ENCODE measurements at regions not wholly inside any gene's neighbourhood (a gene's known extent, or its start where the extent isn't known, plus 50 kb on each side); places are given as distances from the start of the nearest gene placed in this dataset.

DNA sequence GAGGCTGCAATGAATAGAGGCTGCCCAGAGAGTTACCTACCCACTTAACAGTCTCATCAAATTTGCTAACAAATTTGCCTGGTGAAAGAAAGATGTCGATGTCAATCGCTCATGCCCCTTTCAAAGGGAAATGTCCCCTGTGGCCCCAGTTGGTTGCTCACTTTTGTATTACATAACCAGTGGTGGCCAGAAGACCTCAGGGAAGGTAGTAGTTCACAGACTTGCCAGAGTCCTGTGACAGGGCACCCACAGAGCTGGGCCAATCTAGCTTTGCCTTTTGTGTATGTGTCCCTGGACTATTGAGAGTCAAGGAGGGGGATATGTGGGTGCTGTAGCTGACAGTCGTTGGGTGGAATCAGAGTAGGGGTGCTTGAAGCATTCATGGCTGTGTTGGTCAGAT is 70.7 kb upstream of the CCN6 start:
- no peaks in the 10 kb centered on the region for H3K9me3 ChIP-seq
- no peaks in the 10 kb centered on the region for H3K27me3 ChIP-seq
- ATAC-seq: no peak
- TF ChIP-seq, protein P1, sequence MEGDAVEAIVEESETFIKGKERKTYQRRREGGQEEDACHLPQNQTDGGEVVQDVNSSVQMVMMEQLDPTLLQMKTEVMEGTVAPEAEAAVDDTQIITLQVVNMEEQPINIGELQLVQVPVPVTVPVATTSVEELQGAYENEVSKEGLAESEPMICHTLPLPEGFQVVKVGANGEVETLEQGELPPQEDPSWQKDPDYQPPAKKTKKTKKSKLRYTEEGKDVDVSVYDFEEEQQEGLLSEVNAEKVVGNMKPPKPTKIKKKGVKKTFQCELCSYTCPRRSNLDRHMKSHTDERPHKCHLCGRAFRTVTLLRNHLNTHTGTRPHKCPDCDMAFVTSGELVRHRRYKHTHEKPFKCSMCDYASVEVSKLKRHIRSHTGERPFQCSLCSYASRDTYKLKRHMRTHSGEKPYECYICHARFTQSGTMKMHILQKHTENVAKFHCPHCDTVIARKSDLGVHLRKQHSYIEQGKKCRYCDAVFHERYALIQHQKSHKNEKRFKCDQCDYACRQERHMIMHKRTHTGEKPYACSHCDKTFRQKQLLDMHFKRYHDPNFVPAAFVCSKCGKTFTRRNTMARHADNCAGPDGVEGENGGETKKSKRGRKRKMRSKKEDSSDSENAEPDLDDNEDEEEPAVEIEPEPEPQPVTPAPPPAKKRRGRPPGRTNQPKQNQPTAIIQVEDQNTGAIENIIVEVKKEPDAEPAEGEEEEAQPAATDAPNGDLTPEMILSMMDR (IDR thresholded peaks at IDR 0.05): no peak
- no peaks in the 10 kb centered on the region for H3K36me3 ChIP-seq
- intact Hi-C loops (cut with DNase I): no loop called here
- H3K4me3 ChIP-seq: no peak overlapping the region
- H3K27ac ChIP-seq: no peak overlapping the region
- DNase-seq: no peak
- peaks cover 3% of the 10 kb centered on the region for H3K4me1 ChIP-seq

DNA sequence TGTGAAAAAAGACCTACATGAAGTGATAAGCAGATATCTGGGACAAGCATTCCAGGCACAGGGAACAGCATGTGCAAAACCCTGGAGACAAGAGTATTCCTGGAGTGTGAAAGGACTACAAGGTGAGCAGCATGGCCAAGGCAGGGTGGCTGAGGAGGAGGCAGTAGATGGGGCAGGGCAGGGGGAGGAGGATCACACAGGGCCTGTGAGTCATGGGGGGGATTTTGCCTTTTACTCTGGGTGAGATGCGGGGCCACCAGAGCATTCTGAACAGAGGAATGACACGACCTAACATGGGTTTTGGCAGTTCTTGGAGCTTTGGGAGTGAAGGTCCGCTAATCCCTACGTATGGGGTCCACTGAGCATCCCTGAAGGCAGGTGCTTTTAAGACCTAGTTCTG is 69.8 kb upstream of the CCN6 start:
- H3K36me3 ChIP-seq: no peaks in the 10 kb centered on the region
- TF ChIP-seq, protein P1 (IDR thresholded peaks at IDR 0.05): no peak
- H3K4me3 ChIP-seq: no peak overlapping the region
- no peak overlapping the region for H3K27ac ChIP-seq
- DNase-seq (no peak), ATAC-seq (no peak)
- intact Hi-C loops (cut with DNase I): no loop called here
- H3K9me3 ChIP-seq: no peaks in the 10 kb centered on the region
- no peaks in the 10 kb centered on the region for H3K27me3 ChIP-seq
- peaks cover 3% of the 10 kb centered on the region for H3K4me1 ChIP-seq

DNA sequence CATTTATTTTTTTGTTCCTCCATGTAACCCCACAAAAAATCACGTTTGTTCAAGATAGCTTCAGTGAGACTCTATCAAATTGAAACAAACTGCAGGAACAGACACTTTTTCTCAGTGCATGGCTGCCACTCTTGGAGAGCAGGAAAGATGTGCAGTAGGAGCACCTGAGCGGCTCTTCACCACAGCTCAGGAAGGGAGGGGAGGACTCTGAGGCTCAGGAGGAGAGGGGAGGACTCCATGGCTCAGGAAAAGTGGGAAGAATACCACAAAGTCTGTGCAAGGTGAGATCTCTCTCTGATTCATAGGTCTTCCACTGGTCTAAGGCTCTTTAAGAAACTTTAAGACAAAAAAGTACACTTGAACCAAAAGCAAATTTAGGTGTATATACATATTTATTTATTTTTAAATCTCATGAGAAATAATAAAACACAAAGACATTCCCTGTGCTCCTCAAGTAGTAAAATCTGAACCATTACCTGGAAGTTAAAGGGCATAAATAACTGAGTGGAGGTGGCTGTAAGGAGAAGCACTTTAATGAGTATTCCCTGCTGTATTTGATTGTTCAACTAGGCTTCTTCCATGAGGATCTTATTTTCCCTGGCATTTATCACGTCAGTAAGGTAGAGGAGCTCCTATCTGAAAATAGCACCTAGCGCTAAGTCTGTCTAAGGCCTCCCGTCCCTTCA is 69.2 kb upstream of the CCN6 start:
- H3K27ac ChIP-seq: no peak overlapping the region

DNA sequence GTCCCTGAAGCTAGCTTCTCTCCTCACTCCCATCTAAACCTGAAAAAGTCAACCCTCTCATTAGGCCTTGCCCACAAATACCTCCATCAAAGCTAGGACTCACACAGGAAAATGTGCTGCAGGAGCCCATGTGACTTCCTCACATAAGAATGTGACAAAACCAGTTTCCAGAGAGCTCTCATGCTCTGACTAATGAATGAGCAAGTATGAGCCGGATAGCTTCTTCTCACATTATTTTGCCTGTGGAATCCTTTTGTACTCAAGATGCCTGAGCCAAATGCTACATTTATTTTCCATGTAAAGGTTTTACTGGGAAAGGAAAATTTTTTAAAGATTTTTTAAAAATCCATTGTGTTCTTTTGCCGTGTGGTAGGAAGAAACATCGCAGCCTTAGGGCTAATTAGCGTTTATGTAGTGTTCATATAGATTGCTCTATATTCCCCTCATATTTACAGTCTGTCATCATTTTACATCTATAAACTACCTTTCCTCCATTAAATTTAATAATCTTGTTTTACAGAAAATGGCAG is 68.6 kb upstream of the CCN6 start:
- H3K4me3 ChIP-seq: no peak overlapping the region
- H3K4me1 ChIP-seq: peaks cover 3% of the 10 kb centered on the region
- ATAC-seq (peak; percentile 88), DNase-seq (no peak)
- intact Hi-C loops (cut with DNase I): no loop called here
- no peaks in the 10 kb centered on the region for H3K36me3 ChIP-seq
- H3K27me3 ChIP-seq: no peaks in the 10 kb centered on the region
- TF ChIP-seq, protein P1 (IDR thresholded peaks at IDR 0.05): no peak
- no peaks in the 10 kb centered on the region for H3K9me3 ChIP-seq
- H3K27ac ChIP-seq: peak overlapping the region; percentile 39

More for the DNA sequence above, 69.2 kb upstream of the CCN6 start:
- DNase-seq: no peak
- H3K9me3 ChIP-seq: no peaks in the 10 kb centered on the region
- TF ChIP-seq, protein P1 (IDR thresholded peaks at IDR 0.05): no peak
- no peak for ATAC-seq
- H3K36me3 ChIP-seq: no peaks in the 10 kb centered on the region
- H3K27me3 ChIP-seq: no peaks in the 10 kb centered on the region
- peaks cover 3% of the 10 kb centered on the region for H3K4me1 ChIP-seq
- intact Hi-C loops (cut with DNase I): no loop called here
- H3K4me3 ChIP-seq: no peak overlapping the region

DNA sequence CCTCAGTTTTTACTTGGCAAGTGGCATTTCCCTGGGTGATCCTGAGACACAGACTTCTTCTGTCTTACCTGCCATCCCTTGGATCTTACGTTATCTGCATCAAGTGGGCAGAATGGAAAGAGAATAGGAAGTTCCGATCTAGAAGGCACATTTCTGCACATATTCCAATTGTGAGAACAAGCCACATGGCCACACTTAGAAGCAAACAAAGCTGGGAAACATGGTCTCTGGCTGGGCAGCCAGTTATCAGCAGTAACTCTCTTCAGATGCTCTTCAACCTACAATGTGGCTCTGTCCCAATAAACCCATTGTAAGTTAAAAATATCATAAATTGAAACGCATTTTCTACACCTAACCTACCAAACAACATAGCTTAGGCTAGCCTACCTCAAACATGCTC is 67.3 kb upstream of the CCN6 start:
- Histone ChIP-seq H3K4me3 (no peak overlapping the region), H3K27ac (no peak overlapping the region), H3K9me3 (no peaks in the 10 kb centered on the region), H3K4me1 (peaks cover 3% of the 10 kb centered on the region), H3K36me3 (no peaks in the 10 kb centered on the region), H3K27me3 (no peaks in the 10 kb centered on the region)
- intact Hi-C loops (cut with DNase I): no loop called here
- DNase-seq (no peak), ATAC-seq (no peak)
- TF ChIP-seq, protein P1 (IDR thresholded peaks at IDR 0.05): no peak

Data from upper lobe of right lung (tissue), 1 donor.